ENCODE measurements at regions not wholly inside any gene's neighbourhood (a gene's known extent, or its start where the extent isn't known, plus 50 kb on each side); places are given as distances from the start of the nearest gene placed in this dataset.

- TF ChIP-seq CTCF (IDR thresholded peaks at IDR 0.05) (no peak), POLR2A (IDR thresholded peaks at IDR 0.05) (no peak)
Observed at GRCh38 chr2:128475427-128476211, 157.0 kb upstream of the HS6ST1 start.

Data from lower leg skin (tissue), 3 donors.